ENCODE measurements at regions not wholly inside any gene's neighbourhood (a gene's known extent, or its start where the extent isn't known, plus 50 kb on each side); places are given as distances from the start of the nearest gene placed in this dataset.

GRCh38 chr20:50283922-50284810 lies 93.5 kb downstream of the CEBPB start:
- H3K9me3 ChIP-seq (ENCODE audit: control extremely low read depth in 1 of 5, control insufficient read depth in 4 of 5, insufficient read depth in 2 of 5, low read depth in 1 of 5, low read length in 4 of 5): no peaks in the 10 kb centered on the region
- ChIA-PET POLR2A (interaction anchor here (0.6 to 0.8 kb wide), 2 partner anchors 20 to 95 kb away, joined by 3 read pairs; no protein-coding TSS in a partner anchor), CTCF (interaction anchor here (0.6 to 1.8 kb wide), 6 partner anchors 9 to 174 kb away, joined by 3 to 6 read pairs (median 3); no protein-coding TSS in a partner anchor)
- WGBS (ENCODE audit: insufficient coverage): 93% methylated on average over 20 of the region's 24 CpGs
- no peaks in the 10 kb centered on the region for H3K36me3 ChIP-seq (ENCODE audit: control insufficient read depth in 4 of 4, insufficient read depth in 4 of 4, low read length in 3 of 4)
- DNase-seq: peak in 1 of 3 donors; percentile 28
- H3K27ac ChIP-seq (ENCODE audit: insufficient read depth in 1 of 2, low read depth in 1 of 2, low read length in 2 of 2, poor library complexity in 1 of 2, severe bottlenecking in 2 of 2): no peak overlapping the region
- peaks cover 0 to 31% (median 21%) of the 10 kb centered on the region in 4 experiments for H3K4me1 ChIP-seq (ENCODE audit: control extremely low read depth in 1 of 4, control insufficient read depth in 4 of 4, insufficient read depth in 4 of 4, low read length in 3 of 4)
- no peaks in the 10 kb centered on the region for H3K27me3 ChIP-seq (replicated peaks in 2 of 5; ENCODE audit: control insufficient read depth in 4 of 5, insufficient read depth in 5 of 5, low read length in 4 of 5)
- no peak overlapping the region for H3K4me3 ChIP-seq (ENCODE audit: control insufficient read depth in 1 of 7, extremely low read depth in 1 of 7, insufficient read depth in 4 of 7, low read depth in 2 of 7, low read length in 6 of 7)

DNA sequence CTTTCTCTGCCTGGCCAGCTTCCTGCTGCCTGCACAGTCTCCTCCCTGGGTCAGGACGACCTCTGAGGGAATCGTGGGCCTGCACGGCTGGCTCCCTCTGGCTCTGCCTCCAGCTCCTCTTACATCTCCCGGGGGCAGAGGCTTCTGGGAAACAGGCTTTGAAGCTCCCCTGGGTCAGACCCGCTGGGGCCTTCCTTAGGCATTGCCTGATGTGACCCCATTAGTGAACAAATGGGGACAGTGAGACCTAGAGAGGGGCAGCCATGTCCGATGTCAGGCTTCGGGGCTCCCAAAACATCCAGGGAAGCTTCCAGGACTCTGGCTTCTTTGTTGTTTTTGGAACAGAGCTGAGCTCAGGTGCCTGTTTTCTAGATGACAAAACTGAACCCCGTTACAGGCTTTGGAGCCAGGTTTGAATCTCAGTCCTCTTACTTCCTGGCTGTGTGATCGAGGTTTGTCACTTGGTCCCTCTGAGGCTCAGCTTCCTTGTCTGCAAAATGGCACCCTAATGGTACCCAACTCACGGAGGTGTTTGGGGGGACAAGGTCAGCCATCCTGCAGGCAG lies 94.3 kb downstream of the CEBPB start:
- CTCF ChIA-PET: interaction anchor here (0.6 to 1.8 kb wide), 10 partner anchors 8 to 174 kb away, joined by 3 to 6 read pairs (median 3); no protein-coding TSS in a partner anchor
- POLR2A ChIA-PET: interaction anchor here (0.8 kb wide), 1 partner anchor 96 kb away, joined by 3 read pairs; no protein-coding TSS in a partner anchor
- DNase-seq: no peak
- Histone ChIP-seq H3K36me3 (ENCODE audit: control insufficient read depth in 4 of 4, insufficient read depth in 4 of 4, low read length in 3 of 4) (no peaks in the 10 kb centered on the region), H3K27ac (ENCODE audit: insufficient read depth in 1 of 2, low read depth in 1 of 2, low read length in 2 of 2, poor library complexity in 1 of 2, severe bottlenecking in 2 of 2) (no peak overlapping the region), H3K4me1 (ENCODE audit: control extremely low read depth in 1 of 4, control insufficient read depth in 4 of 4, insufficient read depth in 4 of 4, low read length in 3 of 4) (peaks cover 0 to 31% (median 21%) of the 10 kb centered on the region in 4 experiments), H3K4me3 (ENCODE audit: control insufficient read depth in 1 of 7, extremely low read depth in 1 of 7, insufficient read depth in 4 of 7, low read depth in 2 of 7, low read length in 6 of 7) (no peak overlapping the region), H3K27me3 (replicated peaks in 2 of 5; ENCODE audit: control insufficient read depth in 4 of 5, insufficient read depth in 5 of 5, low read length in 4 of 5) (no peaks in the 10 kb centered on the region), H3K9me3 (ENCODE audit: control extremely low read depth in 1 of 5, control insufficient read depth in 4 of 5, insufficient read depth in 2 of 5, low read depth in 1 of 5, low read length in 4 of 5) (no peaks in the 10 kb centered on the region)
- 90% methylated on average over 10 of the region's 10 CpGs for WGBS (ENCODE audit: insufficient coverage)

DNA sequence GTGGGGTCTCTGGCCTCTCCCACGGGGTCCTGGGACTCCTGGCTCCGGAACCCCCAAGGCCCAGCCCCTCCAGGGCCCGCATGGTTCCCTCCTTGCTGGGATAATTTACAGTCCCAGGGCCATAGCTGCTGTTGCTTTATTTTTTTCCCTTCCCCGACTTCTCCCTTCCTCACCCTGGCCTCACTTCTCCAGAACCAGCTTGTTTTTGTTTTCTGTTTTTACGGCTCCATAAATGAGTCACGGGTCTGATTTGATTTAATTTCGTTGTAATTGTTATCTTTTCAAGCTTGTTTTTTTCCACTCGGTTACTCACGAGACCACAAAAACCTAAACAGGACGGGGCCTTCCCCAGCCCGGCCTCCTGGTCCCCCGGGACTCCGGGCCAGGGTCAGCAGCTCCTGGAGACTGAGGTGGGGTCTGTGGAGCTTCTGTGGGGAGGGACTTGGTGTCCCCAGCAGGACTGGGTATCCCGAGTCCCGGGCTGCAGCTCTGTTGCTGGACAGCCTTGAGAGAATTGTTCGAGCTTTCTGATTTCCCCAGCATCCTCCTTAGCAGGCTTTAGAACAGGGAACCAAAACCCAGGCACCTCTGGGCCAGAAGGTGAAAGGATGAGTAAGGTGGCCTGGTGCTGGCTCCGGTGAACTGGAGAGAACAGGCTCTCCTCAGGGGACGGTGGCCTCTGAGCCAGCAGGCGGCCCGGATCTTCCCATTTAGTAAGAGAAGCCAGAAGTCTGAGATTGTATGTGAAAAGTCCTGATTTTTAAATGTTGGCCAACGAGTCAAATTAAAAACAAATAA lies 94.9 kb downstream of the CEBPB start:
- Histone ChIP-seq H3K36me3 (ENCODE audit: control insufficient read depth in 4 of 4, insufficient read depth in 4 of 4, low read length in 3 of 4) (no peaks in the 10 kb centered on the region), H3K4me3 (ENCODE audit: control insufficient read depth in 1 of 7, extremely low read depth in 1 of 7, insufficient read depth in 4 of 7, low read depth in 2 of 7, low read length in 6 of 7) (peak overlapping the region in 1 of 7 experiments; percentile 11), H3K27ac (ENCODE audit: insufficient read depth in 1 of 2, low read depth in 1 of 2, low read length in 2 of 2, poor library complexity in 1 of 2, severe bottlenecking in 2 of 2) (no peak overlapping the region), H3K4me1 (ENCODE audit: control extremely low read depth in 1 of 4, control insufficient read depth in 4 of 4, insufficient read depth in 4 of 4, low read length in 3 of 4) (peaks cover 0 to 31% (median 21%) of the 10 kb centered on the region in 4 experiments), H3K9me3 (ENCODE audit: control extremely low read depth in 1 of 5, control insufficient read depth in 4 of 5, insufficient read depth in 2 of 5, low read depth in 1 of 5, low read length in 4 of 5) (no peaks in the 10 kb centered on the region), H3K27me3 (replicated peaks in 2 of 5; ENCODE audit: control insufficient read depth in 4 of 5, insufficient read depth in 5 of 5, low read length in 4 of 5) (no peaks in the 10 kb centered on the region)
- 46% methylated on average over 12 of the region's 21 CpGs for WGBS (ENCODE audit: insufficient coverage)
- POLR2A ChIA-PET: no interaction called here
- CTCF ChIA-PET: interaction anchor here (0.8 to 1.8 kb wide), 7 partner anchors 10 to 98 kb away, joined by 3 to 6 read pairs (median 3); no protein-coding TSS in a partner anchor
- DNase-seq: peak in 2 of 3 donors; percentile 44 to 48

DNA sequence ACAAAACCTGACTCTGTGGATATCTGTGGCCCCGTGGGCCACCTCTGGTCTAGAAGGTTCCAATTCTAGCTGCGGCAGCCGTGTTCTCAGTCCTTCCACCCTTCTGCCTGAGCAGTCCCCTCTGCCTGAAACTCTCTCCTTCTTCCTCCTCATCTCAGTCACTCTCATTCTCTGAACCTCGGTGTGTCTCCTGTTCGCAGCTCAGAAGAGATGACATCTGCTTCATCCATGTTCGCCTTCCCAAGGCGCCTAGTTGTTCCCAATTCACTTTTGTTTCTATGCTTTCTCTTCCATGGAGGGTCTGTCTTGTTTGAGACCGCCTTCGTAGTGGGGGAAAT lies 95.5 kb downstream of the CEBPB start:
- 94% methylated on average over 6 of the region's 9 CpGs for WGBS (ENCODE audit: insufficient coverage)
- Histone ChIP-seq H3K4me3 (ENCODE audit: control insufficient read depth in 1 of 7, extremely low read depth in 1 of 7, insufficient read depth in 4 of 7, low read depth in 2 of 7, low read length in 6 of 7) (no peak overlapping the region), H3K27me3 (replicated peaks in 2 of 5; ENCODE audit: control insufficient read depth in 4 of 5, insufficient read depth in 5 of 5, low read length in 4 of 5) (no peaks in the 10 kb centered on the region), H3K36me3 (ENCODE audit: control insufficient read depth in 4 of 4, insufficient read depth in 4 of 4, low read length in 3 of 4) (no peaks in the 10 kb centered on the region), H3K9me3 (ENCODE audit: control extremely low read depth in 1 of 5, control insufficient read depth in 4 of 5, insufficient read depth in 2 of 5, low read depth in 1 of 5, low read length in 4 of 5) (no peaks in the 10 kb centered on the region), H3K27ac (ENCODE audit: insufficient read depth in 1 of 2, low read depth in 1 of 2, low read length in 2 of 2, poor library complexity in 1 of 2, severe bottlenecking in 2 of 2) (no peak overlapping the region), H3K4me1 (ENCODE audit: control extremely low read depth in 1 of 4, control insufficient read depth in 4 of 4, insufficient read depth in 4 of 4, low read length in 3 of 4) (peaks cover 0 to 36% (median 24%) of the 10 kb centered on the region in 4 experiments)
- ChIA-PET POLR2A (no interaction called here), CTCF (interaction anchor here (0.8 to 1.2 kb wide), 3 partner anchors 11 to 52 kb away, joined by 3 to 4 read pairs (median 3); no protein-coding TSS in a partner anchor)
- DNase-seq: no peak

DNA sequence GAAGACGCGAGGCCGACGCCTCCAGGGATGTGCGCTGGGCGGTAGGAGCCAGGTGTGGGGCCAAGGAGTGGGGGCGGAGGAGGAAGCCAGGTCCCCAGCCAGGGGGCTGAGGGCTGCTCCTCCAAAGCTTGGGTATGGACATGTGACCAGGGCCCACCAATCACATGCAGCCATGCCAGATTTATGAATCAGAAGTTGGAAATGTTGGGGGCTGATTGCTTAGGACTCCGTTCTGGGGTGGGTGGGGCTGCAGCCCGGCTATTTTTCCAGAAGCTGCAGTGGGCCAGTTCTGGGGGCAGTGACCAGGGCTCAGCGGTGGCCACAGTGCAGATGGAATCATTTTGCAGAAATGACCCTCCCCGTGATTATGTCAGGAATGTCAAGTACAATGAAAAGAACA lies 96.0 kb downstream of the CEBPB start:
- 95% methylated on average over 5 of the region's 11 CpGs for WGBS (ENCODE audit: insufficient coverage)
- no peak for DNase-seq
- POLR2A ChIA-PET: no interaction called here
- no peak overlapping the region for H3K27ac ChIP-seq (ENCODE audit: insufficient read depth in 1 of 2, low read depth in 1 of 2, low read length in 2 of 2, poor library complexity in 1 of 2, severe bottlenecking in 2 of 2)
- H3K9me3 ChIP-seq (ENCODE audit: control extremely low read depth in 1 of 5, control insufficient read depth in 4 of 5, insufficient read depth in 2 of 5, low read depth in 1 of 5, low read length in 4 of 5): no peaks in the 10 kb centered on the region
- CTCF ChIA-PET: no interaction called here
- H3K4me3 ChIP-seq (ENCODE audit: control insufficient read depth in 1 of 7, extremely low read depth in 1 of 7, insufficient read depth in 4 of 7, low read depth in 2 of 7, low read length in 6 of 7): no peak overlapping the region
- H3K27me3 ChIP-seq (replicated peaks in 2 of 5; ENCODE audit: control insufficient read depth in 4 of 5, insufficient read depth in 5 of 5, low read length in 4 of 5): no peaks in the 10 kb centered on the region
- peaks cover 0 to 41% (median 28%) of the 10 kb centered on the region in 4 experiments for H3K4me1 ChIP-seq (ENCODE audit: control extremely low read depth in 1 of 4, control insufficient read depth in 4 of 4, insufficient read depth in 4 of 4, low read length in 3 of 4)
- no peaks in the 10 kb centered on the region for H3K36me3 ChIP-seq (ENCODE audit: control insufficient read depth in 4 of 4, insufficient read depth in 4 of 4, low read length in 3 of 4)

- 98% methylated on average over 4 of the region's 4 CpGs for WGBS (ENCODE audit: insufficient coverage)
- ChIA-PET CTCF (interaction anchor here (0.6 to 1.2 kb wide), 5 partner anchors 8 to 1177 kb away, joined by 3 to 4 read pairs (median 3); no protein-coding TSS in a partner anchor), POLR2A (no interaction called here)
- no peak for DNase-seq
- Histone ChIP-seq H3K27ac (ENCODE audit: insufficient read depth in 1 of 2, low read depth in 1 of 2, low read length in 2 of 2, poor library complexity in 1 of 2, severe bottlenecking in 2 of 2) (no peak overlapping the region), H3K4me3 (ENCODE audit: control insufficient read depth in 1 of 7, extremely low read depth in 1 of 7, insufficient read depth in 4 of 7, low read depth in 2 of 7, low read length in 6 of 7) (no peak overlapping the region), H3K36me3 (ENCODE audit: control insufficient read depth in 4 of 4, insufficient read depth in 4 of 4, low read length in 3 of 4) (no peaks in the 10 kb centered on the region), H3K27me3 (replicated peaks in 2 of 5; ENCODE audit: control insufficient read depth in 4 of 5, insufficient read depth in 5 of 5, low read length in 4 of 5) (no peaks in the 10 kb centered on the region), H3K4me1 (ENCODE audit: control extremely low read depth in 1 of 4, control insufficient read depth in 4 of 4, insufficient read depth in 4 of 4, low read length in 3 of 4) (peaks cover 0 to 46% (median 36%) of the 10 kb centered on the region in 4 experiments), H3K9me3 (ENCODE audit: control extremely low read depth in 1 of 5, control insufficient read depth in 4 of 5, insufficient read depth in 2 of 5, low read depth in 1 of 5, low read length in 4 of 5) (no peaks in the 10 kb centered on the region)
Measured at GRCh38 chr20:50287512-50287911, 96.9 kb downstream of the CEBPB start.

Data from common myeloid progenitor, CD34-positive (primary cell).